ENCODE measurements at regions not wholly inside any gene's neighbourhood (a gene's known extent, or its start where the extent isn't known, plus 50 kb on each side); places are given as distances from the start of the nearest gene placed in this dataset.

GRCh38 chr22:45094825-45095224 lies 68.9 kb upstream of the NUP50 start:
- no peaks in the 10 kb centered on the region for H3K9me3 ChIP-seq
- H3K4me3 ChIP-seq (ENCODE audit: low read depth in 1 of 2, low read length in 1 of 2) = no peak overlapping the region
- H3K27ac ChIP-seq = no peak overlapping the region
- H3K4me1 ChIP-seq (ENCODE audit: control insufficient read depth in 1 of 2, insufficient read depth in 1 of 2, low read depth in 1 of 2, low read length in 1 of 2) = no peaks in the 10 kb centered on the region
- no peak for TF ChIP-seq CTCF (IDR thresholded peaks at IDR 0.05)
- H3K36me3 ChIP-seq = no peaks in the 10 kb centered on the region
- H3K27me3 ChIP-seq = peaks cover 47% of the 10 kb centered on the region

GRCh38 chr22:45096256-45096907 lies 67.3 kb upstream of the NUP50 start:
- Histone ChIP-seq H3K9me3 (no peaks in the 10 kb centered on the region), H3K4me3 (ENCODE audit: low read depth in 1 of 2, low read length in 1 of 2) (no peak overlapping the region), H3K27ac (no peak overlapping the region), H3K4me1 (ENCODE audit: control insufficient read depth in 1 of 2, insufficient read depth in 1 of 2, low read depth in 1 of 2, low read length in 1 of 2) (no peaks in the 10 kb centered on the region), H3K36me3 (no peaks in the 10 kb centered on the region), H3K27me3 (peaks cover 33% of the 10 kb centered on the region)
- TF ChIP-seq CTCF (IDR thresholded peaks at IDR 0.05) = peak; percentile 77

GRCh38 chr22:45097061-45097460 lies 66.7 kb upstream of the NUP50 start:
- Histone ChIP-seq H3K36me3 (no peaks in the 10 kb centered on the region), H3K9me3 (no peaks in the 10 kb centered on the region), H3K4me1 (ENCODE audit: control insufficient read depth in 1 of 2, insufficient read depth in 1 of 2, low read depth in 1 of 2, low read length in 1 of 2) (peaks cover 3 to 5% of the 10 kb centered on the region in 2 experiments), H3K27ac (no peak overlapping the region), H3K27me3 (peaks cover 27% of the 10 kb centered on the region), H3K4me3 (ENCODE audit: low read depth in 1 of 2, low read length in 1 of 2) (no peak overlapping the region)
- TF ChIP-seq CTCF (IDR thresholded peaks at IDR 0.05) = no peak

- H3K4me1 ChIP-seq (ENCODE audit: control insufficient read depth in 1 of 2, insufficient read depth in 1 of 2, low read depth in 1 of 2, low read length in 1 of 2) = peaks cover 13 to 15% of the 10 kb centered on the region in 2 experiments
- no peak overlapping the region for H3K4me3 ChIP-seq (ENCODE audit: low read depth in 1 of 2, low read length in 1 of 2)
- peaks cover 20% of the 10 kb centered on the region for H3K27me3 ChIP-seq
- TF ChIP-seq CTCF (IDR thresholded peaks at IDR 0.05) = no peak
- no peaks in the 10 kb centered on the region for H3K36me3 ChIP-seq
- no peak overlapping the region for H3K27ac ChIP-seq
- no peaks in the 10 kb centered on the region for H3K9me3 ChIP-seq
Observed at GRCh38 chr22:45098056-45098455, 65.7 kb upstream of the NUP50 start.

GRCh38 chr22:45099961-45100360 lies 63.8 kb upstream of the NUP50 start:
- Histone ChIP-seq H3K27ac (no peak overlapping the region), H3K4me3 (ENCODE audit: low read depth in 1 of 2, low read length in 1 of 2) (no peak overlapping the region), H3K36me3 (no peaks in the 10 kb centered on the region), H3K4me1 (ENCODE audit: control insufficient read depth in 1 of 2, insufficient read depth in 1 of 2, low read depth in 1 of 2, low read length in 1 of 2) (peaks cover 15 to 18% of the 10 kb centered on the region in 2 experiments), H3K9me3 (no peaks in the 10 kb centered on the region), H3K27me3 (peaks cover 12% of the 10 kb centered on the region)
- no peak for TF ChIP-seq CTCF (IDR thresholded peaks at IDR 0.05)

All from neutrophil (primary cell).